GM23248 (cell line): ENCODE measurements at regions not wholly inside any gene's neighbourhood (a gene's known extent, or its start where the extent isn't known, plus 50 kb on each side); places are given as distances from the start of the nearest gene placed in this dataset.

Source experiments
- EZH2 ChIP-seq: fragments of 200-600 bp; sonication (generic); IDR thresholded peaks from 2 replicates; pipeline ENCODE4 v1.6.1; 2018; ENCODE audit warnings: antibody characterized with exemption, mild to moderate bottlenecking; ENCODE audit not compliant: insufficient read depth, poor library complexity, severe bottlenecking
- EZH2phosphoT487 ChIP-seq: fragments of 200-600 bp; sonication (generic); IDR thresholded peaks from 2 replicates; pipeline ENCODE4 v1.6.1; 2018; ENCODE audit warnings: antibody characterized with exemption, moderate library complexity, mild to moderate bottlenecking, low read depth; ENCODE audit not compliant: insufficient read depth

- no peak for TF ChIP-seq EZH2
- no peak for TF ChIP-seq EZH2phosphoT487
Measured at GRCh38 chr5:175585567-175585966, 72.3 kb upstream of the HRH2 start.
